ENCODE measurements at regions not wholly inside any gene's neighbourhood (a gene's known extent, or its start where the extent isn't known, plus 50 kb on each side); places are given as distances from the start of the nearest gene placed in this dataset.

- TF ChIP-seq CTCF (conservative IDR thresholded peaks at IDR 0.05 in 1 of 2, IDR thresholded peaks at IDR 0.05 in 1 of 2; ENCODE audit: extremely low read depth in 1 of 2, insufficient read depth in 1 of 2, low read depth in 1 of 2, low read length in 2 of 2) (no peak), EZH2 (IDR thresholded peaks at IDR 0.05; ENCODE audit: borderline replicate concordance, low read length) (no peak)
These were observed 639.7 kb upstream of the USP24 start for GRCh38 chr1:55854911-55855310.

All from mammary epithelial cell (primary cell).